ENCODE measurements at regions not wholly inside any gene's neighbourhood (a gene's known extent, or its start where the extent isn't known, plus 50 kb on each side); places are given as distances from the start of the nearest gene placed in this dataset.

- TF ChIP-seq, protein P1, sequence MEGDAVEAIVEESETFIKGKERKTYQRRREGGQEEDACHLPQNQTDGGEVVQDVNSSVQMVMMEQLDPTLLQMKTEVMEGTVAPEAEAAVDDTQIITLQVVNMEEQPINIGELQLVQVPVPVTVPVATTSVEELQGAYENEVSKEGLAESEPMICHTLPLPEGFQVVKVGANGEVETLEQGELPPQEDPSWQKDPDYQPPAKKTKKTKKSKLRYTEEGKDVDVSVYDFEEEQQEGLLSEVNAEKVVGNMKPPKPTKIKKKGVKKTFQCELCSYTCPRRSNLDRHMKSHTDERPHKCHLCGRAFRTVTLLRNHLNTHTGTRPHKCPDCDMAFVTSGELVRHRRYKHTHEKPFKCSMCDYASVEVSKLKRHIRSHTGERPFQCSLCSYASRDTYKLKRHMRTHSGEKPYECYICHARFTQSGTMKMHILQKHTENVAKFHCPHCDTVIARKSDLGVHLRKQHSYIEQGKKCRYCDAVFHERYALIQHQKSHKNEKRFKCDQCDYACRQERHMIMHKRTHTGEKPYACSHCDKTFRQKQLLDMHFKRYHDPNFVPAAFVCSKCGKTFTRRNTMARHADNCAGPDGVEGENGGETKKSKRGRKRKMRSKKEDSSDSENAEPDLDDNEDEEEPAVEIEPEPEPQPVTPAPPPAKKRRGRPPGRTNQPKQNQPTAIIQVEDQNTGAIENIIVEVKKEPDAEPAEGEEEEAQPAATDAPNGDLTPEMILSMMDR (IDR thresholded peaks at IDR 0.05): no peak
- no peak for TF ChIP-seq POLR2A (IDR thresholded peaks at IDR 0.05)
- no peak overlapping the region for H3K4me3 ChIP-seq
- 82 to 89% (median 87%) methylated on average over 5 of the region's 5 CpGs for WGBS, 4 donors
- no peak for DNase-seq
- H3K9me3 ChIP-seq (replicated peaks in 1 of 3): no peaks in the 10 kb centered on the region
- H3K27me3 ChIP-seq: no peaks in the 10 kb centered on the region
- H3K4me1 ChIP-seq (replicated peaks in 1 of 2): no peaks in the 10 kb centered on the region
- intact Hi-C loops (cut with DNase I): no loop called here
- no peak overlapping the region for H3K27ac ChIP-seq
- H3K36me3 ChIP-seq (replicated peaks in 1 of 2): no peaks in the 10 kb centered on the region
Measured at GRCh38 chr5:133750856-133751255, 138.5 kb upstream of the FSTL4 start.

DNA sequence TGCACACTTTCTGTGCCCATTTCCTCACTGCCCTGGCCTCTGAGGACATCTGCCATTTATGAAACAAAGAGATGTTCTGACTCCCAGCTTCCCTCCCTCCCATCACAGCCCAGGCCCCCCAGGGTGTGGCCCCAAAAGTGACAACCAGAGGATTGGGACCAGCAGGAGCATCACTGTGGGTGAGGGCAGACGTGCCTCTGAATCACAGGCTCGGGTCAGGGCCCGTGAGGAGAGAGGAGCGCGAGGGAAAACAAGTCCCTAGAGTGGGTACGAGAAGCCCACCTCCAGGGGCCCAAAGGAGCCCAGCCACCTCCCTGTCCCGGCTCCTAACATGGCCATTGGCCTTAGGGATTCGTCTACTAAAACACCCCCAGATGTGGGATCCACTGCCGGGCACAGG is 138.0 kb upstream of the FSTL4 start:
- Histone ChIP-seq H3K36me3 (replicated peaks in 1 of 2) (no peaks in the 10 kb centered on the region), H3K27me3 (no peaks in the 10 kb centered on the region), H3K27ac (no peak overlapping the region), H3K4me1 (replicated peaks in 1 of 2) (no peaks in the 10 kb centered on the region), H3K9me3 (replicated peaks in 1 of 3) (no peaks in the 10 kb centered on the region), H3K4me3 (no peak overlapping the region)
- intact Hi-C loops (cut with DNase I): no loop called here
- TF ChIP-seq POLR2A (IDR thresholded peaks at IDR 0.05): no peak
- TF ChIP-seq, protein P1 (IDR thresholded peaks at IDR 0.05): no peak
- WGBS, 4 donors: 82 to 96% (median 95%) methylated on average over 2 to 9 of the region's 9 CpGs
- DNase-seq: no peak

- Histone ChIP-seq H3K27ac (no peak overlapping the region), H3K27me3 (no peaks in the 10 kb centered on the region), H3K4me3 (no peak overlapping the region), H3K4me1 (replicated peaks in 1 of 2) (no peaks in the 10 kb centered on the region), H3K9me3 (replicated peaks in 1 of 3) (no peaks in the 10 kb centered on the region), H3K36me3 (replicated peaks in 1 of 2) (no peaks in the 10 kb centered on the region)
- DNase-seq: no peak
- TF ChIP-seq, protein P1 (IDR thresholded peaks at IDR 0.05): no peak
- TF ChIP-seq POLR2A (IDR thresholded peaks at IDR 0.05): no peak
- 90 to 96% (median 92%) methylated on average over 2 to 3 of the region's 3 CpGs for WGBS, 4 donors
- intact Hi-C loops (cut with DNase I): no loop called here
Measured at GRCh38 chr5:133749331-133749985, 137.1 kb upstream of the FSTL4 start.

- Histone ChIP-seq H3K27me3 (no peaks in the 10 kb centered on the region), H3K4me1 (replicated peaks in 1 of 2) (no peaks in the 10 kb centered on the region), H3K9me3 (replicated peaks in 1 of 3) (no peaks in the 10 kb centered on the region), H3K4me3 (no peak overlapping the region), H3K36me3 (replicated peaks in 1 of 2) (no peaks in the 10 kb centered on the region), H3K27ac (no peak overlapping the region)
- intact Hi-C loops (cut with DNase I): no loop called here
- DNase-seq: no peak
- WGBS, 4 donors: 84 to 97% (median 85%) methylated on average over 3 to 4 of the region's 4 CpGs
- TF ChIP-seq, protein P1 (IDR thresholded peaks at IDR 0.05): no peak
- no peak for TF ChIP-seq POLR2A (IDR thresholded peaks at IDR 0.05)
Measured at GRCh38 chr5:133746834-133747233, 134.5 kb upstream of the FSTL4 start.

Data from adrenal gland (tissue), 9 donors.